MM.1S (cell line): ENCODE measurements at regions not wholly inside any gene's neighbourhood (a gene's known extent, or its start where the extent isn't known, plus 50 kb on each side); places are given as distances from the start of the nearest gene placed in this dataset.

Source experiments
- DNase-seq: peaks from one replicate; pipeline ENCODE4 v3.0.0-alpha.2; 2015
- H2AFZ ChIP-seq: fragments of 300-600 bp; sonication (generic); 2 replicates; pipeline ENCODE4 v1.6.0; 2016; ENCODE audit warnings: antibody characterized with exemption, low read length
- H3F3A ChIP-seq: fragments of 300-600 bp; sonication (generic); 2 replicates; pipeline ENCODE4 v1.6.1; 2016; ENCODE audit warnings: mild to moderate bottlenecking, antibody characterized with exemption, low read length, moderate library complexity, mixed read lengths; ENCODE audit not compliant: insufficient read depth
- H3K27ac ChIP-seq: fragments of 300-600 bp; sonication (generic); 2 replicates; pipeline ENCODE4 v1.5.1; 2016; ENCODE audit warnings: mild to moderate bottlenecking, low read length
- H3K27me3 ChIP-seq: fragments of 300-600 bp; sonication (generic); replicated peaks from 2 replicates; pipeline ENCODE4 v1.6.0; 2016; ENCODE audit warnings: low read length; ENCODE audit not compliant: insufficient read depth
- H3K36me3 ChIP-seq: fragments of 300-600 bp; sonication (generic); replicated peaks from 2 replicates; pipeline ENCODE4 v1.6.1; 2016; ENCODE audit warnings: mild to moderate bottlenecking, low read length, mixed read lengths; ENCODE audit not compliant: insufficient read depth
- H3K4me1 ChIP-seq: fragments of 300-600 bp; sonication (generic); 2 replicates; pipeline ENCODE4 v1.6.1; 2016; ENCODE audit warnings: low read length, mixed read lengths
- H3K4me2 ChIP-seq: fragments of 300-600 bp; sonication (generic); 2 replicates; pipeline ENCODE4 v1.6.0; 2016; ENCODE audit warnings: low read depth, low read length
- H3K4me3 ChIP-seq: fragments of 300-600 bp; sonication (generic); 2 replicates; pipeline ENCODE4 v1.5.1; 2016; ENCODE audit warnings: low read length, mixed read lengths
- H3K79me2 ChIP-seq: fragments of 300-600 bp; sonication (generic); 2 replicates; pipeline ENCODE4 v1.6.1; 2016; ENCODE audit warnings: mixed run types, low read length, mixed read lengths
- H3K9ac ChIP-seq: fragments of 300-600 bp; sonication (generic); 2 replicates; pipeline ENCODE4 v1.6.1; 2016; ENCODE audit warnings: low read length, mixed read lengths
- H3K9me2 ChIP-seq: fragments of 300-600 bp; sonication (generic); replicated peaks from 2 replicates; pipeline ENCODE4 v1.6.1; 2016; ENCODE audit warnings: mild to moderate bottlenecking, low read length, mixed read lengths; ENCODE audit not compliant: insufficient read depth
- H3K9me3 ChIP-seq: fragments of 300-600 bp; sonication (generic); replicated peaks from 2 replicates; pipeline ENCODE4 v1.6.1; 2016; ENCODE audit warnings: mild to moderate bottlenecking, low read length, mixed read lengths; ENCODE audit not compliant: insufficient read depth
- H4K20me1 ChIP-seq: fragments of 300-600 bp; sonication (generic); 2 replicates; pipeline ENCODE4 v1.6.1; 2016; ENCODE audit warnings: mild to moderate bottlenecking, low read length, moderate library complexity, mixed read lengths; ENCODE audit not compliant: insufficient read depth
- CTCF ChIP-seq: fragments of 300-600 bp; sonication (generic); IDR thresholded peaks from 2 replicates; pipeline ENCODE4 v1.5.1; 2016; ENCODE audit warnings: antibody characterized with exemption, low read length, mixed read lengths
- EZH2 ChIP-seq: fragments of 300-600 bp; sonication (generic); optimal IDR thresholded peaks from 2 replicates; pipeline ENCODE3; 2017; ENCODE audit warnings: low read depth, mild to moderate bottlenecking, antibody characterized with exemption, low read length, mixed read lengths
- EZH2phosphoT487 ChIP-seq: fragments of 300-600 bp; sonication (generic); IDR thresholded peaks from 2 replicates; pipeline ENCODE4 v1.6.1; 2018; ENCODE audit warnings: antibody characterized with exemption, low read length

GRCh38 chr9:81772144-81772543 lies 82.8 kb upstream of the TLE1 start:
- H3K27ac ChIP-seq = no peak overlapping the region
- no peaks in the 10 kb centered on the region for H3K4me1 ChIP-seq
- H3K9me2 ChIP-seq = no peaks in the 10 kb centered on the region
- H3K4me2 ChIP-seq = no peak overlapping the region
- no peak overlapping the region for H2AFZ ChIP-seq
- no peak for DNase-seq
- no peaks in the 10 kb centered on the region for H3K27me3 ChIP-seq
- no peaks in the 10 kb centered on the region for H3K36me3 ChIP-seq
- no peaks in the 10 kb centered on the region for H3F3A ChIP-seq
- H3K79me2 ChIP-seq = no peaks in the 10 kb centered on the region
- TF ChIP-seq EZH2 (no peak), CTCF (no peak), EZH2phosphoT487 (no peak)
- no peak overlapping the region for H3K4me3 ChIP-seq
- no peaks in the 10 kb centered on the region for H4K20me1 ChIP-seq
- no peaks in the 10 kb centered on the region for H3K9me3 ChIP-seq
- H3K9ac ChIP-seq = no peak overlapping the region

GRCh38 chr9:81776390-81776789 lies 87.0 kb upstream of the TLE1 start:
- Histone ChIP-seq H3K27me3 (no peaks in the 10 kb centered on the region), H3K27ac (no peak overlapping the region), H2AFZ (no peak overlapping the region), H3K9me3 (no peaks in the 10 kb centered on the region), H3K4me2 (no peak overlapping the region), H3K36me3 (no peaks in the 10 kb centered on the region), H4K20me1 (no peaks in the 10 kb centered on the region), H3K9ac (no peak overlapping the region), H3K4me3 (no peak overlapping the region), H3K79me2 (no peaks in the 10 kb centered on the region), H3K4me1 (no peaks in the 10 kb centered on the region), H3K9me2 (no peaks in the 10 kb centered on the region), H3F3A (no peaks in the 10 kb centered on the region)
- TF ChIP-seq EZH2phosphoT487 (no peak), EZH2 (no peak), CTCF (no peak)
- DNase-seq = no peak

GRCh38 chr9:81776834-81777233 lies 87.5 kb upstream of the TLE1 start:
- Histone ChIP-seq H3K36me3 (no peaks in the 10 kb centered on the region), H3K9ac (no peak overlapping the region), H2AFZ (no peak overlapping the region), H3K79me2 (no peaks in the 10 kb centered on the region), H4K20me1 (no peaks in the 10 kb centered on the region), H3K9me3 (no peaks in the 10 kb centered on the region), H3K9me2 (no peaks in the 10 kb centered on the region), H3F3A (no peaks in the 10 kb centered on the region), H3K4me1 (no peaks in the 10 kb centered on the region), H3K27me3 (no peaks in the 10 kb centered on the region), H3K4me3 (no peak overlapping the region), H3K4me2 (no peak overlapping the region), H3K27ac (no peak overlapping the region)
- DNase-seq = no peak
- no peak for TF ChIP-seq EZH2phosphoT487
- no peak for TF ChIP-seq EZH2
- TF ChIP-seq CTCF = no peak

DNA sequence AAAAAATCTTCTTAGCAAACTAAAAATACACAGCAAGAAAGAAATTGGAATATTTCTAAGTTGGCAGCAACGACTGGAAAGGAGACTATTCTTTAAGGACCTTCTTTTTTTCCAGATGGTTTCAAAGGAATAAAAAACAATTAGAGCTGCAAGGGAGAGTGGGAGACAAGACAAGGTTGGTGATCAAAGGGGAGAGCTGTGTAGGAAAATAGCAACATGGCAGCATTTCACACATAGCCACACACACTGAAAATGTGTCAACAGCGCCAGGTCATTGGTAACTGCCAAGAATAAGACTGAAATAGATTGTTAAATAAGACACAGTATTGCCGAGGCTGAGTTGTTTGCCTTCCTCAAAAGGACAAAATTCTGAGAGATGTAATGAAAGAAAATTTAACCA lies 88.1 kb upstream of the TLE1 start:
- Histone ChIP-seq H3K9me3 (no peaks in the 10 kb centered on the region), H2AFZ (no peak overlapping the region), H3K4me2 (no peak overlapping the region), H3K27ac (no peak overlapping the region), H3K4me3 (no peak overlapping the region), H3F3A (no peaks in the 10 kb centered on the region), H3K36me3 (no peaks in the 10 kb centered on the region), H3K4me1 (no peaks in the 10 kb centered on the region), H3K27me3 (no peaks in the 10 kb centered on the region), H3K9me2 (no peaks in the 10 kb centered on the region), H3K79me2 (no peaks in the 10 kb centered on the region), H4K20me1 (no peaks in the 10 kb centered on the region), H3K9ac (no peak overlapping the region)
- DNase-seq = no peak
- TF ChIP-seq CTCF (no peak), EZH2phosphoT487 (no peak), EZH2 (no peak)
